GM23248 (cell line): ENCODE measurements at regions not wholly inside any gene's neighbourhood (a gene's known extent, or its start where the extent isn't known, plus 50 kb on each side); places are given as distances from the start of the nearest gene placed in this dataset.

Experiments used
- EZH2 ChIP-seq: fragments of 200-600 bp; sonication (generic); IDR thresholded peaks from 2 replicates; pipeline ENCODE4 v1.6.1; 2018; ENCODE audit warnings: antibody characterized with exemption, mild to moderate bottlenecking; ENCODE audit not compliant: insufficient read depth, poor library complexity, severe bottlenecking
- EZH2phosphoT487 ChIP-seq: fragments of 200-600 bp; sonication (generic); IDR thresholded peaks from 2 replicates; pipeline ENCODE4 v1.6.1; 2018; ENCODE audit warnings: antibody characterized with exemption, moderate library complexity, mild to moderate bottlenecking, low read depth; ENCODE audit not compliant: insufficient read depth

DNA sequence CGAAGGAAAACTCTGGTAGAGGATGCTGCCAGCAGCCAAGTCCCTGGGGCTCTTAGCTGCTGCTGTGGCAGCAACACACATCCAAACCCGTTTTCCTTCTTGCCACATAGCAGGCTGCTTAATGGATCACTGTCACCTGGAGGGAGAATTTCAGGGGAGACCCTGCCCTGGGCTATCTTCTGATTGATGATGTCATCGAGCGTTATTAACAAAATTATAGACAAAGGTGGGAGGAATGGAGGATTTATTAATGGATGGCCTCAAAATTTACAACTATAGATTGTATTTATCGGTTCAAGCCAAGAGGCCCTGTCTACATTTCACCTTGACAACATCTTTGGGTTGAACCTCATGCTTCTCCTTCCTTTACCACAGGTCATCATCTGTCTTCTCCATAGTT, 120.8 kb upstream of the PZP start:
- TF ChIP-seq EZH2 (no peak), EZH2phosphoT487 (no peak)
